ENCODE measurements at regions not wholly inside any gene's neighbourhood (a gene's known extent, or its start where the extent isn't known, plus 50 kb on each side); places are given as distances from the start of the nearest gene placed in this dataset.

DNA sequence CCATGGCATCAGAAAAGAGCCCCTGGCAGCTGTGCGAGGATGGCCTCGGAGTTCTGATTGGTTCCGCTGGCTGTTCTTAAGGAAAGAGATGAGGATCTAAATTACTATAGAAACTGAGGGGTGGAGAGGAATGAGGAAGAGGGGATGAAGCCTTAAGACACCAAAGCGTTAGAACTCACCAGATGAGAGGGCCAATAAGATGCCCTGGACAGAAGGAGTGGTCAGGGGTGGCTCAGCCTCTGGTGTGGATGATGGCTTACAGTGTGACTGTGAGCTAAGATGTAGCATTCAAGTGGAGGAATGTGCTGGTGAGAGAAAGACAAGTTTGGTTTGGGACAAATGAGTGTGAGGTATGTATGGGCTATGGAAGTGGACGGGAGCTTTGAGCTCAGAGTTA is 97.8 kb downstream of the ZFP36L2 start:
- no peaks in the 10 kb centered on the region for H3K27me3 ChIP-seq
- TF ChIP-seq, protein P1, sequence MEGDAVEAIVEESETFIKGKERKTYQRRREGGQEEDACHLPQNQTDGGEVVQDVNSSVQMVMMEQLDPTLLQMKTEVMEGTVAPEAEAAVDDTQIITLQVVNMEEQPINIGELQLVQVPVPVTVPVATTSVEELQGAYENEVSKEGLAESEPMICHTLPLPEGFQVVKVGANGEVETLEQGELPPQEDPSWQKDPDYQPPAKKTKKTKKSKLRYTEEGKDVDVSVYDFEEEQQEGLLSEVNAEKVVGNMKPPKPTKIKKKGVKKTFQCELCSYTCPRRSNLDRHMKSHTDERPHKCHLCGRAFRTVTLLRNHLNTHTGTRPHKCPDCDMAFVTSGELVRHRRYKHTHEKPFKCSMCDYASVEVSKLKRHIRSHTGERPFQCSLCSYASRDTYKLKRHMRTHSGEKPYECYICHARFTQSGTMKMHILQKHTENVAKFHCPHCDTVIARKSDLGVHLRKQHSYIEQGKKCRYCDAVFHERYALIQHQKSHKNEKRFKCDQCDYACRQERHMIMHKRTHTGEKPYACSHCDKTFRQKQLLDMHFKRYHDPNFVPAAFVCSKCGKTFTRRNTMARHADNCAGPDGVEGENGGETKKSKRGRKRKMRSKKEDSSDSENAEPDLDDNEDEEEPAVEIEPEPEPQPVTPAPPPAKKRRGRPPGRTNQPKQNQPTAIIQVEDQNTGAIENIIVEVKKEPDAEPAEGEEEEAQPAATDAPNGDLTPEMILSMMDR (IDR thresholded peaks at IDR 0.05): no peak
- no peak for TF ChIP-seq EP300 (IDR thresholded peaks at IDR 0.05)
- TF ChIP-seq POLR2A (IDR thresholded peaks at IDR 0.05): no peak
- H3K4me1 ChIP-seq: peaks cover 0 to 54% (median 33%) of the 10 kb centered on the region in 4 donors
- H3K9me3 ChIP-seq: no peaks in the 10 kb centered on the region
- no peak for DNase-seq (ENCODE audit: low spot score in 2 of 2)
- WGBS, 2 donors: 69 to 88% methylated on average over 5 of the region's 5 CpGs
- no peak overlapping the region for H3K4me3 ChIP-seq
- peak overlapping the region in 3 of 4 donors; percentile 75 to 93 (median 75) for H3K27ac ChIP-seq
- H3K36me3 ChIP-seq: no peaks in the 10 kb centered on the region

DNA sequence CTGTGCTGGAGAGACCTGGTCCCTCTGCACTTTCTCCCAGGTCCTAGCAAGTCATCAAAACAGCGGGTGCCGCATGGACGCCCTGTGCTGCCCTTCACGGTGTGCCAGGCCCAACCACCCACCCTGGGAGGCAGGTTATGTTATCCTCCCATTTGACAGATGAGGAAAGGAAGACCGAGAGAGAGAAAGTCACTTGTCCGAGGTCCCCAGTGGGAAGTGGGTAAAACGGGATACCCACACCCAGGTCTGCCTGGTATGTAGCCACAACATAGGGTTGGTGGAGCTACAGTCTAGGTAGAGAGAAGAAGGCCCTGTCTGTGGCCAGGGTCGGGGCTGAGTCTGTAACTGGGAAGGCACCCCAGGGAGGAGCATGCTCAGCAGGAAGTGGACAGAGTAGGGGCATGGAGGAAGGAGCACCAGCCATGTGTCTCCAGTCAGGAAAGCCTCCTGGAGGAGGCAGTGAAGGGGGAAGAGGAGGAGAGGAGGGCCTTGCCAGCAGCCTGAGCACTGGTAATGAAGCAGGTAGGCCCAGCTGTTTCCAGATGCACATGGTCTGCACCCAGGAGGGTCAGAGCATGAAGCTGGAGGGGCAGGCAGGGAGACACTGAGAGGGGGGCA is 98.4 kb downstream of the ZFP36L2 start:
- 86 to 90% methylated on average over 8 of the region's 8 CpGs for WGBS, 2 donors
- Histone ChIP-seq H3K9me3 (no peaks in the 10 kb centered on the region), H3K4me3 (no peak overlapping the region), H3K27me3 (no peaks in the 10 kb centered on the region), H3K36me3 (no peaks in the 10 kb centered on the region), H3K27ac (peak overlapping the region in 3 of 4 donors; percentile 62 to 93 (median 75)), H3K4me1 (peaks cover 0 to 54% (median 31%) of the 10 kb centered on the region in 4 donors)
- DNase-seq (ENCODE audit: low spot score in 2 of 2): no peak
- TF ChIP-seq EP300 (IDR thresholded peaks at IDR 0.05) (no peak), POLR2A (IDR thresholded peaks at IDR 0.05) (no peak)
- TF ChIP-seq, protein P1 (IDR thresholded peaks at IDR 0.05): no peak

DNA sequence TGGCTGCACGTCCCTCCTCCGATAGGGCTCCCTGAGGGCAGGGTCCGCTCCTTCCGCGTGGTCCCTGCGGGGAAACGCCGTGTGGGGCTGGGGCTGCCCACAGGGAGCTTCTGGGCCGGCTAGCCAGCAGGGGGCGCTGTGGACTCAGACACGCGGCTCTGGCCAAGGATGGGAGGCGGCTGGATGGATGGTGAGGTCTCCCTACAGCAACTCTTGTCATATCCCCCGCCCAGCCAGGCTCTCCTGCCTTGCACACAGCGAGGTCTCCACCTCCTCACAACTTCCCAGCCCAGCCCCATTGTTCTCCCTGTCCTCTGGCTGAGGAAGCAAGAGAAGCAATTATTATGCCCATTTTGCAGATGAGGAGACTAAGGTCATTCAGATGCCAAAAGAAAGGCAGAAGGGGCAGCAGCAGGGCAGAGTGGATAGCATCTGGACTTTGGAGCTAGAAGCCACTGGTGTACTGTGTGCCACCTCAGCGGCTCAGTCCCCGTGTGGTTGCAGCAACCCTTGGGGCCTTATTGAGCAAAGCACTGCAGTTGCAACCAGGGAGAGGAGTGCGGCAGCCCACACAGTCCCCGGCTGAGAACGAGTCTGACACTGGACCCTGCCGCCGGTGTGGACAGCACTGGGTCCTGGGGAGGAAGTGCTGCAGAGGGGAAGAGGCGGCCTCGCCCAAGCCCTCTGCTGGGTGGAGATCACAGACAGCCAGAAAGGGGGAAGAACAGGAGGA is 99.0 kb downstream of the ZFP36L2 start:
- Histone ChIP-seq H3K36me3 (no peaks in the 10 kb centered on the region), H3K4me1 (peaks cover 0 to 52% (median 28%) of the 10 kb centered on the region in 4 donors), H3K4me3 (no peak overlapping the region), H3K27ac (peak overlapping the region in 3 of 4 donors; percentile 62 to 93 (median 75)), H3K9me3 (no peaks in the 10 kb centered on the region), H3K27me3 (no peaks in the 10 kb centered on the region)
- WGBS, 2 donors: 66 to 75% methylated on average over 17 to 24 of the region's 24 CpGs
- TF ChIP-seq POLR2A (IDR thresholded peaks at IDR 0.05) (no peak), EP300 (IDR thresholded peaks at IDR 0.05) (peak in 1 of 2 donors; percentile 24)
- TF ChIP-seq, protein P1 (IDR thresholded peaks at IDR 0.05): peak; percentile 6 to 57 (median 42)
- no peak for DNase-seq (ENCODE audit: low spot score in 2 of 2)

DNA sequence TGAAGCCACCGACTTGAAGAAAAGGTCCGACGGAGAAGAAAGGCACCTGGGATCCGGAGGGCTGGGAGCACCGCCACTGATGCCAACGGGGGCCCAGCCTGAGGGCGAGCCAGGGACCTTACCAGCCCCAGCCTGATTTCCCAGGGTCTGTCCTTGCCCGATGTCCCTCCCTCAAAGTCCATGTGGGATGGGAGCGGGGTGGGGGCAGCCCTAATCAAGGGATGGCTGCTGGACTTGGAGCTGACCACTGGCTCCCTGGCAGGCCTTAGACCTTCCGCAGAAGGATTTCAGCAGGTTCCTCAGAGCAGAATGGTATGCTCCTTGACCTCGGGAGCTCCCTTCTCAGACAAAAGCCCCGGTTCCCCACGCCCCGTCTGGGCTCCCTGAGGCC is 99.6 kb downstream of the ZFP36L2 start:
- H3K27me3 ChIP-seq: no peaks in the 10 kb centered on the region
- no peak for DNase-seq (ENCODE audit: low spot score in 2 of 2)
- no peaks in the 10 kb centered on the region for H3K9me3 ChIP-seq
- H3K36me3 ChIP-seq: no peaks in the 10 kb centered on the region
- no peak overlapping the region for H3K4me3 ChIP-seq
- WGBS, 2 donors: 91 to 95% methylated on average over 13 to 14 of the region's 14 CpGs
- TF ChIP-seq, protein P1 (IDR thresholded peaks at IDR 0.05): no peak
- TF ChIP-seq EP300 (IDR thresholded peaks at IDR 0.05) (no peak), POLR2A (IDR thresholded peaks at IDR 0.05) (no peak)
- peaks cover 0 to 47% (median 23%) of the 10 kb centered on the region in 4 donors for H3K4me1 ChIP-seq
- H3K27ac ChIP-seq: no peak overlapping the region

Measured in tibial nerve (tissue), 4 donors.